Kidney epithelial cell (primary cell): ENCODE measurements at regions not wholly inside any gene's neighbourhood (a gene's known extent, or its start where the extent isn't known, plus 50 kb on each side); places are given as distances from the start of the nearest gene placed in this dataset.

Experiments
- DNase-seq: peaks from one replicate; pipeline ENCODE4 v3.0.0-alpha.2; 2010; ENCODE audit warnings: low read depth
- H3K27me3 ChIP-seq: 2 replicates; pipeline ENCODE4 v1.6.0; 2011; ENCODE audit warnings: low read length; ENCODE audit not compliant: control insufficient read depth, insufficient read depth
- H3K36me3 ChIP-seq: 2 replicates; pipeline ENCODE4 v1.5.1; 2011; ENCODE audit warnings: low read length; ENCODE audit not compliant: control insufficient read depth, insufficient read depth
- H3K4me3 ChIP-seq: 2 replicates; pipeline ENCODE4 v1.5.1; 2011; ENCODE audit warnings: low read depth, mild to moderate bottlenecking, control low read depth, low read length
- CTCF ChIP-seq: IDR thresholded peaks from 2 replicates; pipeline ENCODE4 v1.5.1; 2011; ENCODE audit warnings: mild to moderate bottlenecking, moderate library complexity, low read length, control low read depth, inconsistent platforms; ENCODE audit not compliant: insufficient read depth, poor library complexity, severe bottlenecking

- no peaks in the 10 kb centered on the region for H3K27me3 ChIP-seq
- TF ChIP-seq CTCF: no peak
- H3K36me3 ChIP-seq: no peaks in the 10 kb centered on the region
- no peak for DNase-seq
- H3K4me3 ChIP-seq: no peak overlapping the region
Measured at GRCh38 chr5:54363669-54364068, 53.3 kb upstream of the ARL15 start.

- Histone ChIP-seq H3K27me3 (no peaks in the 10 kb centered on the region), H3K4me3 (no peak overlapping the region), H3K36me3 (no peaks in the 10 kb centered on the region)
- TF ChIP-seq CTCF: no peak
- DNase-seq: no peak
Measured at GRCh38 chr5:54362992-54363625, 52.7 kb upstream of the ARL15 start.

- Histone ChIP-seq H3K36me3 (no peaks in the 10 kb centered on the region), H3K4me3 (no peak overlapping the region), H3K27me3 (no peaks in the 10 kb centered on the region)
- no peak for TF ChIP-seq CTCF
- DNase-seq: no peak
Measured at GRCh38 chr5:54362434-54362833, 52.1 kb upstream of the ARL15 start.

GRCh38 chr5:54361691-54362411, 51.5 kb upstream of the ARL15 start:
- Histone ChIP-seq H3K36me3 (no peaks in the 10 kb centered on the region), H3K27me3 (no peaks in the 10 kb centered on the region), H3K4me3 (no peak overlapping the region)
- DNase-seq: no peak
- no peak for TF ChIP-seq CTCF

GRCh38 chr5:54360925-54361662, 50.7 kb upstream of the ARL15 start:
- Histone ChIP-seq H3K36me3 (no peaks in the 10 kb centered on the region), H3K4me3 (no peak overlapping the region), H3K27me3 (no peaks in the 10 kb centered on the region)
- no peak for TF ChIP-seq CTCF
- no peak for DNase-seq
